Eye (tissue), 1 donor: ENCODE measurements at regions not wholly inside any gene's neighbourhood (a gene's known extent, or its start where the extent isn't known, plus 50 kb on each side); places are given as distances from the start of the nearest gene placed in this dataset.

Experiments used
- DNase-seq: peaks from one replicate; pipeline ENCODE4 v3.0.0-alpha.2; 2015

- DNase-seq, result no peak
Measured at GRCh38 chr11:15861256-15861655, 495.1 kb downstream of the SOX6 start.

GRCh38 chr11:15863411-15863810 is 492.9 kb downstream of the SOX6 start:
- no peak for DNase-seq

- DNase-seq, result no peak
Measured at GRCh38 chr11:15864026-15864805, 492.1 kb downstream of the SOX6 start.

GRCh38 chr11:15865212-15865987 is 490.9 kb downstream of the SOX6 start:
- no peak for DNase-seq

- no peak for DNase-seq
Measured at GRCh38 chr11:15867871-15868270, 488.5 kb downstream of the SOX6 start.

GRCh38 chr11:15870911-15871310 is 485.4 kb downstream of the SOX6 start:
- DNase-seq, result peak; percentile 53

GRCh38 chr11:15871904-15872626 is 484.3 kb downstream of the SOX6 start:
- no peak for DNase-seq

- no peak for DNase-seq
Measured at GRCh38 chr11:15873501-15873900, 482.8 kb downstream of the SOX6 start.

- DNase-seq, result no peak
Measured at GRCh38 chr11:15874704-15875103, 481.6 kb downstream of the SOX6 start.

- DNase-seq, result no peak
Measured at GRCh38 chr11:15875393-15875792, 481.0 kb downstream of the SOX6 start.

GRCh38 chr11:15875943-15876342 is 480.4 kb downstream of the SOX6 start:
- DNase-seq, result no peak

- no peak for DNase-seq
Measured at GRCh38 chr11:15878756-15879155, 477.6 kb downstream of the SOX6 start.

- no peak for DNase-seq
Measured at GRCh38 chr11:15880291-15880690, 476.1 kb downstream of the SOX6 start.

- DNase-seq, result peak; percentile 8
Measured at GRCh38 chr11:15882876-15883454, 473.4 kb downstream of the SOX6 start.

GRCh38 chr11:15883455-15883920 is 472.9 kb downstream of the SOX6 start:
- DNase-seq, result peak; percentile 76

GRCh38 chr11:15884141-15884540 is 472.2 kb downstream of the SOX6 start:
- DNase-seq, result peak; percentile 38

GRCh38 chr11:15884777-15885540 is 471.4 kb downstream of the SOX6 start:
- no peak for DNase-seq

GRCh38 chr11:15885854-15886253 is 470.5 kb downstream of the SOX6 start:
- no peak for DNase-seq

- DNase-seq, result no peak
Measured at GRCh38 chr11:15886299-15886698, 470.0 kb downstream of the SOX6 start.

- no peak for DNase-seq
Measured at GRCh38 chr11:15886866-15887265, 469.5 kb downstream of the SOX6 start.

GRCh38 chr11:15888556-15889345 is 467.6 kb downstream of the SOX6 start:
- no peak for DNase-seq
